HepG2 (cell line): ENCODE measurements at regions not wholly inside any gene's neighbourhood (a gene's known extent, or its start where the extent isn't known, plus 50 kb on each side); places are given as distances from the start of the nearest gene placed in this dataset.

Experiments used
- ARNTL ChIP-seq: sonication (generic); formaldehyde crosslinking; IDR thresholded peaks from 2 replicates; pipeline ENCODE4 v1.4.0; 2020; ENCODE audit warnings: mild to moderate bottlenecking, missing genetic modification reagents
- EP300 ChIP-seq, 3 experiments: sonication (generic) in 1 of 3; formaldehyde crosslinking in 1 of 3; IDR thresholded peaks; 2 replicates each; pipeline versions ENCODE4 v1.5.1 to v1.6.1; 2011 to 2020; ENCODE audit warnings: low read depth in 2 of 3, low read length in 2 of 3, borderline replicate concordance in 1 of 3, improper control_type of control experiment in 1 of 3, mild to moderate bottlenecking in 1 of 3, missing genetic modification reagents in 1 of 3, moderate library complexity in 1 of 3
- HOXA3 ChIP-seq: sonication (generic); formaldehyde crosslinking; IDR thresholded peaks from 2 replicates; pipeline ENCODE4 v1.5.0; 2020; ENCODE audit warnings: missing genetic modification reagents
- ISL2 ChIP-seq: sonication (generic); formaldehyde crosslinking; IDR thresholded peaks from 2 replicates; pipeline ENCODE4 v1.5.0; 2020; ENCODE audit warnings: missing genetic modification reagents
- RBM22 ChIP-seq: fragments of 200-400 bp; formaldehyde crosslinking; optimal IDR thresholded peaks from 2 replicates; pipeline ENCODE3; 2017; ENCODE audit warnings: mild to moderate bottlenecking, low read length, moderate library complexity
- TP53 ChIP-seq: sonication (generic); formaldehyde crosslinking; conservative IDR thresholded peaks from 2 replicates; pipeline ENCODE4 v1.4.0; 2020; ENCODE audit warnings: missing genetic modification reagents
- ZFP36L1 ChIP-seq: sonication (generic); formaldehyde crosslinking; IDR thresholded peaks from 2 replicates; pipeline ENCODE4 v1.8.0; 2022; ENCODE audit warnings: mild to moderate bottlenecking, missing genetic modification reagents, moderate library complexity
- ZKSCAN8 ChIP-seq: IDR thresholded peaks from 2 replicates; pipeline ENCODE4 v1.6.1; 2016; ENCODE audit warnings: borderline replicate concordance, missing genetic modification reagents, missing compliant biosample characterization
- ZNF331 ChIP-seq: sonication (generic); formaldehyde crosslinking; IDR thresholded peaks from 2 replicates; pipeline ENCODE4 v1.4.0; 2020; ENCODE audit warnings: missing genetic modification reagents
- TF ChIP-seq, protein P1 (sequence below): sonication (generic); formaldehyde crosslinking; IDR thresholded peaks from 2 replicates; pipeline ENCODE4 v1.4.0; 2020; ENCODE audit warnings: missing genetic modification reagents
- TF ChIP-seq, protein P2 (sequence below): IDR thresholded peaks from 2 replicates; pipeline ENCODE4 v1.6.1; 2016; ENCODE audit warnings: missing genetic modification reagents, missing compliant biosample characterization
- TF ChIP-seq, protein P3 (sequence below): sonication (generic); formaldehyde crosslinking; conservative IDR thresholded peaks from 2 replicates; pipeline ENCODE4 v1.4.0; 2020; ENCODE audit warnings: missing genetic modification reagents
- TF ChIP-seq, protein P4 (sequence below): IDR thresholded peaks from 2 replicates; pipeline ENCODE4 v1.6.1; 2016; ENCODE audit warnings: low read depth
- TF ChIP-seq, protein P5 (sequence below): IDR thresholded peaks from 2 replicates; pipeline ENCODE4 v1.6.1; 2016; ENCODE audit warnings: low read depth, control low read depth
- TF ChIP-seq, protein P6 (sequence below): sonication (generic); formaldehyde crosslinking; IDR thresholded peaks from 2 replicates; pipeline ENCODE4 v1.5.0; 2020; ENCODE audit warnings: mild to moderate bottlenecking, missing genetic modification reagents, borderline replicate concordance
- TF ChIP-seq, protein P7 (sequence below): sonication (generic); formaldehyde crosslinking; IDR thresholded peaks from 2 replicates; pipeline ENCODE4 v1.5.1; 2020; ENCODE audit warnings: mild to moderate bottlenecking, moderate library complexity, missing genetic modification reagents

DNA sequence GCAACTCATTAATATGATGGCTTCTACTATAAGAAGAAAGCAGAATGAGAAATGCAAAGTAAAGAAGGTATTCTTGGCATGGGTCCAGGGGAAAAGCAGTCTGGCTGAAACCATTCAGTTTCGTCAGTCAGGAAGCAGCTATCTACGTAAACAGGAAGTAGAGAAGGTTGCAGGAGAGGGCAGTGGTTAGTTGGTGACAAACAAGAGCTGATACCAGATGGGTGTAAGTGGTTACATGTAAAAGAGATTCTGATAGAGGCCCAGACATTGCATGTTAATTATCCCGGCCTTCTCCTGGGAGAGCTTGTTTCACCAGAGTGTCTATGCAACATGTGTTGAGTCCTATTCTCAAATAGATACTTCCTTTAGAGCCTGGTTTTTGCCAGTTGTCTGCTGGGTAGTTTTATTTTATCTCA lies 58.4 kb upstream of the PSMA1 start (continued):
- TF ChIP-seq, protein P1, sequence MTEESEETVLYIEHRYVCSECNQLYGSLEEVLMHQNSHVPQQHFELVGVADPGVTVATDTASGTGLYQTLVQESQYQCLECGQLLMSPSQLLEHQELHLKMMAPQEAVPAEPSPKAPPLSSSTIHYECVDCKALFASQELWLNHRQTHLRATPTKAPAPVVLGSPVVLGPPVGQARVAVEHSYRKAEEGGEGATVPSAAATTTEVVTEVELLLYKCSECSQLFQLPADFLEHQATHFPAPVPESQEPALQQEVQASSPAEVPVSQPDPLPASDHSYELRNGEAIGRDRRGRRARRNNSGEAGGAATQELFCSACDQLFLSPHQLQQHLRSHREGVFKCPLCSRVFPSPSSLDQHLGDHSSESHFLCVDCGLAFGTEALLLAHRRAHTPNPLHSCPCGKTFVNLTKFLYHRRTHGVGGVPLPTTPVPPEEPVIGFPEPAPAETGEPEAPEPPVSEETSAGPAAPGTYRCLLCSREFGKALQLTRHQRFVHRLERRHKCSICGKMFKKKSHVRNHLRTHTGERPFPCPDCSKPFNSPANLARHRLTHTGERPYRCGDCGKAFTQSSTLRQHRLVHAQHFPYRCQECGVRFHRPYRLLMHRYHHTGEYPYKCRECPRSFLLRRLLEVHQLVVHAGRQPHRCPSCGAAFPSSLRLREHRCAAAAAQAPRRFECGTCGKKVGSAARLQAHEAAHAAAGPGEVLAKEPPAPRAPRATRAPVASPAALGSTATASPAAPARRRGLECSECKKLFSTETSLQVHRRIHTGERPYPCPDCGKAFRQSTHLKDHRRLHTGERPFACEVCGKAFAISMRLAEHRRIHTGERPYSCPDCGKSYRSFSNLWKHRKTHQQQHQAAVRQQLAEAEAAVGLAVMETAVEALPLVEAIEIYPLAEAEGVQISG (CRISPR knock-in tag): 0 out of 2 replicates have a peak, but pooled peaks have one; percentile 22
- no peak for TF ChIP-seq RBM22
- TF ChIP-seq, protein P2, sequence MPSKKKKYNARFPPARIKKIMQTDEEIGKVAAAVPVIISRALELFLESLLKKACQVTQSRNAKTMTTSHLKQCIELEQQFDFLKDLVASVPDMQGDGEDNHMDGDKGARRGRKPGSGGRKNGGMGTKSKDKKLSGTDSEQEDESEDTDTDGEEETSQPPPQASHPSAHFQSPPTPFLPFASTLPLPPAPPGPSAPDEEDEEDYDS (CRISPR knock-in tag): 0 out of 2 replicates have a peak, but pooled peaks have one; percentile 17
- peak in 1 of 2 experiments; percentile 63; a peak in 1 of 4 replicates for TF ChIP-seq EP300 (IDR thresholded peaks at IDR 0.05; ENCODE audit: low read depth in 2 of 2, low read length in 2 of 2)
- TF ChIP-seq EP300 (CRISPR knock-in tag; IDR thresholded peaks at IDR 0.05; ENCODE audit: borderline replicate concordance): no peak
- TF ChIP-seq HOXA3 (CRISPR knock-in tag): peak; percentile 59; the same call in 1 of the 2 replicates
- TF ChIP-seq, protein P3, sequence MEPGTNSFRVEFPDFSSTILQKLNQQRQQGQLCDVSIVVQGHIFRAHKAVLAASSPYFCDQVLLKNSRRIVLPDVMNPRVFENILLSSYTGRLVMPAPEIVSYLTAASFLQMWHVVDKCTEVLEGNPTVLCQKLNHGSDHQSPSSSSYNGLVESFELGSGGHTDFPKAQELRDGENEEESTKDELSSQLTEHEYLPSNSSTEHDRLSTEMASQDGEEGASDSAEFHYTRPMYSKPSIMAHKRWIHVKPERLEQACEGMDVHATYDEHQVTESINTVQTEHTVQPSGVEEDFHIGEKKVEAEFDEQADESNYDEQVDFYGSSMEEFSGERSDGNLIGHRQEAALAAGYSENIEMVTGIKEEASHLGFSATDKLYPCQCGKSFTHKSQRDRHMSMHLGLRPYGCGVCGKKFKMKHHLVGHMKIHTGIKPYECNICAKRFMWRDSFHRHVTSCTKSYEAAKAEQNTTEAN (CRISPR knock-in tag): peak; percentile 18; the same call in 1 of the 2 replicates
- peak; percentile 43; the same call in 1 of the 2 replicates for TF ChIP-seq ZNF331 (CRISPR knock-in tag)
- TF ChIP-seq ARNTL (CRISPR knock-in tag): 0 out of 2 replicates have a peak, but pooled peaks have one; percentile 19
- peak; percentile 32; the same call in 1 of the 2 replicates for TF ChIP-seq ZKSCAN8 (CRISPR knock-in tag)
- TF ChIP-seq, protein P4, sequence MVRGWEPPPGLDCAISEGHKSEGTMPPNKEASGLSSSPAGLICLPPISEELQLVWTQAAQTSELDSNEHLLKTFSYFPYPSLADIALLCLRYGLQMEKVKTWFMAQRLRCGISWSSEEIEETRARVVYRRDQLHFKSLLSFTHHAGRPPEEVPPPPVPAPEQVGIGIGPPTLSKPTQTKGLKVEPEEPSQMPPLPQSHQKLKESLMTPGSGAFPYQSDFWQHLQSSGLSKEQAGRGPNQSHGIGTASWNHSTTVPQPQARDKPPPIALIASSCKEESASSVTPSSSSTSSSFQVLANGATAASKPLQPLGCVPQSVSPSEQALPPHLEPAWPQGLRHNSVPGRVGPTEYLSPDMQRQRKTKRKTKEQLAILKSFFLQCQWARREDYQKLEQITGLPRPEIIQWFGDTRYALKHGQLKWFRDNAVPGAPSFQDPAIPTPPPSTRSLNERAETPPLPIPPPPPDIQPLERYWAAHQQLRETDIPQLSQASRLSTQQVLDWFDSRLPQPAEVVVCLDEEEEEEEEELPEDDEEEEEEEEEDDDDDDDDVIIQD (CRISPR knock-in tag): peak; percentile 90
- TF ChIP-seq ZFP36L1: 0 out of 2 replicates have a peak, but pooled peaks have one; percentile 52
- 0 out of 2 replicates have a peak, but pooled peaks have one; percentile 26 for TF ChIP-seq TP53 (CRISPR knock-in tag)
- TF ChIP-seq, protein P5, sequence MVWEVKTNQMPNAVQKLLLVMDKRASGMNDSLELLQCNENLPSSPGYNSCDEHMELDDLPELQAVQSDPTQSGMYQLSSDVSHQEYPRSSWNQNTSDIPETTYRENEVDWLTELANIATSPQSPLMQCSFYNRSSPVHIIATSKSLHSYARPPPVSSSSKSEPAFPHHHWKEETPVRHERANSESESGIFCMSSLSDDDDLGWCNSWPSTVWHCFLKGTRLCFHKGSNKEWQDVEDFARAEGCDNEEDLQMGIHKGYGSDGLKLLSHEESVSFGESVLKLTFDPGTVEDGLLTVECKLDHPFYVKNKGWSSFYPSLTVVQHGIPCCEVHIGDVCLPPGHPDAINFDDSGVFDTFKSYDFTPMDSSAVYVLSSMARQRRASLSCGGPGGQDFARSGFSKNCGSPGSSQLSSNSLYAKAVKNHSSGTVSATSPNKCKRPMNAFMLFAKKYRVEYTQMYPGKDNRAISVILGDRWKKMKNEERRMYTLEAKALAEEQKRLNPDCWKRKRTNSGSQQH (CRISPR knock-in tag): peak; percentile 19; the same call in 1 of the 2 replicates
- TF ChIP-seq, protein P6, sequence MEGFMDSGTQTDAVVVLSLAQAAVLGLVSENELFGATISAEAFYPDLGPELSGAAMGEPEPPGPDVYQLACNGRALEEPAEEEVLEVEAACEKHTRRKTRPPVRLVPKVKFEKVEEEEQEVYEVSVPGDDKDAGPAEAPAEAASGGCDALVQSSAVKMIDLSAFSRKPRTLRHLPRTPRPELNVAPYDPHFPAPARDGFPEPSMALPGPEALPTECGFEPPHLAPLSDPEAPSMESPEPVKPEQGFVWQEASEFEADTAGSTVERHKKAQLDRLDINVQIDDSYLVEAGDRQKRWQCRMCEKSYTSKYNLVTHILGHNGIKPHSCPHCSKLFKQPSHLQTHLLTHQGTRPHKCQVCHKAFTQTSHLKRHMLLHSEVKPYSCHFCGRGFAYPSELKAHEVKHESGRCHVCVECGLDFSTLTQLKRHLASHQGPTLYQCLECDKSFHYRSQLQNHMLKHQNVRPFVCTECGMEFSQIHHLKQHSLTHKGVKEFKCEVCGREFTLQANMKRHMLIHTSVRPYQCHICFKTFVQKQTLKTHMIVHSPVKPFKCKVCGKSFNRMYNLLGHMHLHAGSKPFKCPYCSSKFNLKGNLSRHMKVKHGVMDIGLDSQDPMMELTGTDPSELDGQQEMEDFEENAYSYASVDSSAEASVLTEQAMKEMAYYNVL (CRISPR knock-in tag): peak; percentile 94
- TF ChIP-seq, protein P7, sequence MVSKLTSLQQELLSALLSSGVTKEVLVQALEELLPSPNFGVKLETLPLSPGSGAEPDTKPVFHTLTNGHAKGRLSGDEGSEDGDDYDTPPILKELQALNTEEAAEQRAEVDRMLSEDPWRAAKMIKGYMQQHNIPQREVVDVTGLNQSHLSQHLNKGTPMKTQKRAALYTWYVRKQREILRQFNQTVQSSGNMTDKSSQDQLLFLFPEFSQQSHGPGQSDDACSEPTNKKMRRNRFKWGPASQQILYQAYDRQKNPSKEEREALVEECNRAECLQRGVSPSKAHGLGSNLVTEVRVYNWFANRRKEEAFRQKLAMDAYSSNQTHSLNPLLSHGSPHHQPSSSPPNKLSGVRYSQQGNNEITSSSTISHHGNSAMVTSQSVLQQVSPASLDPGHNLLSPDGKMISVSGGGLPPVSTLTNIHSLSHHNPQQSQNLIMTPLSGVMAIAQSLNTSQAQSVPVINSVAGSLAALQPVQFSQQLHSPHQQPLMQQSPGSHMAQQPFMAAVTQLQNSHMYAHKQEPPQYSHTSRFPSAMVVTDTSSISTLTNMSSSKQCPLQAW: 0 out of 2 replicates have a peak, but pooled peaks have one; percentile 23
- TF ChIP-seq ISL2 (CRISPR knock-in tag): peak; percentile 41; the same call in 1 of the 2 replicates
